ENCODE measurements at regions not wholly inside any gene's neighbourhood (a gene's known extent, or its start where the extent isn't known, plus 50 kb on each side); places are given as distances from the start of the nearest gene placed in this dataset.

DNA sequence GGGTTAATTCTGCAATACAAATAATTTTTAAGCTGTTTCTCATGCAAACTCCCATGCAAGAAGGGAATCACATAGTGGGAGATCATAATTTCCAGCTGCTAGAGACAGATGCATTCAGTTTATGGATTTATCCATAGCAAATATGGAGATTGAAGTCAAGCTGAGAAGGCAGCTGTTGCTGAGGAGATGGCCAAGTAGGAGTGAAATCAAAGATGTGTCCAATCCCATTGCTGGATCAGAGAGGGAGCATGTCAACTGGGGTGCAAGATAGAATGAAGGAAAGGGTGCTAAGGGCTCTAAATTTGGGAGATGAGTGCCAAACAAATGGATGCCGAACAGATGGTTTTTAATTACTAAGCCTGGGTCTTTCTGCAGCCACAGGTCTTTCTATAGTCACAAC, 504.5 kb downstream of the NFIB start:
- TF ChIP-seq, protein P1, sequence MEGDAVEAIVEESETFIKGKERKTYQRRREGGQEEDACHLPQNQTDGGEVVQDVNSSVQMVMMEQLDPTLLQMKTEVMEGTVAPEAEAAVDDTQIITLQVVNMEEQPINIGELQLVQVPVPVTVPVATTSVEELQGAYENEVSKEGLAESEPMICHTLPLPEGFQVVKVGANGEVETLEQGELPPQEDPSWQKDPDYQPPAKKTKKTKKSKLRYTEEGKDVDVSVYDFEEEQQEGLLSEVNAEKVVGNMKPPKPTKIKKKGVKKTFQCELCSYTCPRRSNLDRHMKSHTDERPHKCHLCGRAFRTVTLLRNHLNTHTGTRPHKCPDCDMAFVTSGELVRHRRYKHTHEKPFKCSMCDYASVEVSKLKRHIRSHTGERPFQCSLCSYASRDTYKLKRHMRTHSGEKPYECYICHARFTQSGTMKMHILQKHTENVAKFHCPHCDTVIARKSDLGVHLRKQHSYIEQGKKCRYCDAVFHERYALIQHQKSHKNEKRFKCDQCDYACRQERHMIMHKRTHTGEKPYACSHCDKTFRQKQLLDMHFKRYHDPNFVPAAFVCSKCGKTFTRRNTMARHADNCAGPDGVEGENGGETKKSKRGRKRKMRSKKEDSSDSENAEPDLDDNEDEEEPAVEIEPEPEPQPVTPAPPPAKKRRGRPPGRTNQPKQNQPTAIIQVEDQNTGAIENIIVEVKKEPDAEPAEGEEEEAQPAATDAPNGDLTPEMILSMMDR (IDR thresholded peaks at IDR 0.05), result no peak
- no peak for TF ChIP-seq ZFX (IDR thresholded peaks at IDR 0.05; ENCODE audit: borderline replicate concordance)
